22Rv1 (cell line): ENCODE measurements at regions not wholly inside any gene's neighbourhood (a gene's known extent, or its start where the extent isn't known, plus 50 kb on each side); places are given as distances from the start of the nearest gene placed in this dataset.

Source experiments
- CTCF ChIP-seq: fragments of 450-650 bp; IDR thresholded peaks from 2 replicates; pipeline ENCODE4 v1.5.1; 2017; ENCODE audit warnings: mild to moderate bottlenecking
- ZFX ChIP-seq: fragments of 450-650 bp; IDR thresholded peaks from 2 replicates; pipeline ENCODE4 v1.6.1; 2017; ENCODE audit warnings: antibody characterized with exemption, borderline replicate concordance

GRCh38 chr14:95446470-95446869, 70.0 kb downstream of the SYNE3 start:
- TF ChIP-seq CTCF (no peak), ZFX (no peak)
